Small intestine (tissue), 7 donors: ENCODE measurements at regions not wholly inside any gene's neighbourhood (a gene's known extent, or its start where the extent isn't known, plus 50 kb on each side); places are given as distances from the start of the nearest gene placed in this dataset.

ENCODE experiments used
- DNase-seq, 2 donors: peaks; one replicate each; pipeline versions ENCODE4 v3.0.0 to v3.0.0-alpha.2; 2013
- FAIRE-seq: peaks from 2 replicates; lab custom pipeline; 2012; peaks lifted over from hg19 to GRCh38; lab: Jason Lieb, UNC
- H3K27ac ChIP-seq, 3 donors: one replicate each; pipeline ENCODE4 v1.5.1; 2013; ENCODE audit warnings: low read length in 2 of 3, mild to moderate bottlenecking in 2 of 3, control low read depth in 1 of 3, inconsistent platforms in 1 of 3, low read depth in 1 of 3, moderate library complexity in 1 of 3
- H3K27me3 ChIP-seq, 3 donors: one replicate each; pipeline ENCODE4 v1.6.1; 2013; ENCODE audit warnings: low read length in 3 of 3, inconsistent platforms in 1 of 3; ENCODE audit not compliant: control insufficient read depth in 3 of 3, insufficient read depth in 3 of 3
- H3K36me3 ChIP-seq, 3 donors: one replicate each; pipeline ENCODE4 v1.6.1; 2013; ENCODE audit warnings: low read length in 3 of 3, inconsistent platforms in 1 of 3, low read depth in 1 of 3, mild to moderate bottlenecking in 1 of 3, moderate library complexity in 1 of 3; ENCODE audit not compliant: control insufficient read depth in 3 of 3, insufficient read depth in 2 of 3
- H3K4me1 ChIP-seq, 3 donors: one replicate each; pipeline ENCODE4 v1.6.1; 2013; ENCODE audit warnings: low read length in 2 of 3, inconsistent platforms in 1 of 3, low read depth in 1 of 3, mild to moderate bottlenecking in 1 of 3, moderate library complexity in 1 of 3; ENCODE audit not compliant: control insufficient read depth in 3 of 3, insufficient read depth in 2 of 3
- H3K4me3 ChIP-seq, 3 donors: one replicate each; pipeline ENCODE4 v1.5.1; 2013; ENCODE audit warnings: low read length in 3 of 3, control low read depth in 1 of 3, inconsistent platforms in 1 of 3, low read depth in 1 of 3, mild to moderate bottlenecking in 1 of 3, moderate library complexity in 1 of 3
- H3K9me3 ChIP-seq, 2 donors: one replicate each; pipeline ENCODE4 v1.6.1; 2013; ENCODE audit warnings: low read depth in 1 of 2, low read length in 1 of 2; ENCODE audit not compliant: control insufficient read depth in 2 of 2, insufficient read depth in 1 of 2
- WGBS, 3 donors: extraction: QIAGEN DNeasy Blood & Tissue Kit; methylation state at CpG; one replicate each; pipeline ENCODE4 v1.1.7; 2013; 5-methylcytosine and 5-hydroxymethylcytosine counted together
- donor health status: healthy with polysubstance abuse.
- donor health status: control.
- donor health status: control.
- donor health status: Bipolar disorder and iron deficiency.
- donor health status: healthy.

GRCh38 chr16:85213926-85214675, 101.8 kb upstream of the CIBAR2 start:
- H3K27me3 ChIP-seq = no peaks in the 10 kb centered on the region
- WGBS, 3 donors = 85 to 91% (median 91%) methylated on average over 24 to 28 of the region's 28 CpGs
- peak overlapping the region in 1 of 3 donors; percentile 24 for H3K27ac ChIP-seq
- peaks cover 0 to 61% (median 0%) of the 10 kb centered on the region in 3 donors for H3K36me3 ChIP-seq
- FAIRE-seq = no peak
- DNase-seq = no peak
- no peak overlapping the region for H3K4me3 ChIP-seq
- H3K9me3 ChIP-seq = peaks cover 0 to 7% of the 10 kb centered on the region in 2 donors
- H3K4me1 ChIP-seq = peaks cover 0 to 44% (median 0%) of the 10 kb centered on the region in 3 donors

DNA sequence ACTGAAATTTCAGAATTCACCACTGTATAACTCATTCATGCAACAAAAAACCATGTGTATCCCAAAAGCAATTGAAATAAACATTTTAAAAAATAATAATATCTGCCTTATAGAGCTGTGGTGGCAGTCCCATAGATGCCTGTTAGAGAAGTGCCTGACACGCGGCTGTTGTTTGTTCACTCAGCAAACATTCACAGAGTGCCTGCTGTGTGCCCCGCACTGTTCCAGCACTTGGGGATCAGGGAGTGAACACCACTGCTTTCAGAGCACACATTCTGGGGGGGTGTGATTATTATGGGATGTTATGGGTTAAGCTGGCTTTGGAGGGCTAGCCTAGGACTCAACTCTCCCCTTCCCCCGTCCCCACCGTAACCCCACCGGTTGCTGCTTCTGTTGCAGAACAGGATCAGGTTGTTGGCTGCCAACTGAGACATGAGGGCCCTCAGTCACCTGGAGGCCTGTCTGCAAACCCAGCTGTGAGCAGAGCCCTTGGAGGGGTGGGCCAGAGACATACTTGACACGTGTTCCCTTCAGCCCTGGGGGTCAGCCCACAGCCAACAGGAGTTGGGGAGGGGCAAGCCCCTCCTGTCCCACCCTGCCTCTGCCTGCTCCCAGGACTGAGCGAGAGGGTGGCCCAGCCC, 103.3 kb upstream of the CIBAR2 start:
- H3K36me3 ChIP-seq = peaks cover 0 to 67% (median 0%) of the 10 kb centered on the region in 3 donors
- FAIRE-seq (no peak), DNase-seq (no peak)
- 77 to 87% (median 85%) methylated on average over 8 of the region's 8 CpGs for WGBS, 3 donors
- H3K4me1 ChIP-seq = peaks cover 2 to 47% (median 6%) of the 10 kb centered on the region in 3 donors
- H3K9me3 ChIP-seq = peaks cover 0 to 5% of the 10 kb centered on the region in 2 donors
- H3K4me3 ChIP-seq = no peak overlapping the region
- H3K27me3 ChIP-seq = no peaks in the 10 kb centered on the region
- H3K27ac ChIP-seq = no peak overlapping the region

DNA sequence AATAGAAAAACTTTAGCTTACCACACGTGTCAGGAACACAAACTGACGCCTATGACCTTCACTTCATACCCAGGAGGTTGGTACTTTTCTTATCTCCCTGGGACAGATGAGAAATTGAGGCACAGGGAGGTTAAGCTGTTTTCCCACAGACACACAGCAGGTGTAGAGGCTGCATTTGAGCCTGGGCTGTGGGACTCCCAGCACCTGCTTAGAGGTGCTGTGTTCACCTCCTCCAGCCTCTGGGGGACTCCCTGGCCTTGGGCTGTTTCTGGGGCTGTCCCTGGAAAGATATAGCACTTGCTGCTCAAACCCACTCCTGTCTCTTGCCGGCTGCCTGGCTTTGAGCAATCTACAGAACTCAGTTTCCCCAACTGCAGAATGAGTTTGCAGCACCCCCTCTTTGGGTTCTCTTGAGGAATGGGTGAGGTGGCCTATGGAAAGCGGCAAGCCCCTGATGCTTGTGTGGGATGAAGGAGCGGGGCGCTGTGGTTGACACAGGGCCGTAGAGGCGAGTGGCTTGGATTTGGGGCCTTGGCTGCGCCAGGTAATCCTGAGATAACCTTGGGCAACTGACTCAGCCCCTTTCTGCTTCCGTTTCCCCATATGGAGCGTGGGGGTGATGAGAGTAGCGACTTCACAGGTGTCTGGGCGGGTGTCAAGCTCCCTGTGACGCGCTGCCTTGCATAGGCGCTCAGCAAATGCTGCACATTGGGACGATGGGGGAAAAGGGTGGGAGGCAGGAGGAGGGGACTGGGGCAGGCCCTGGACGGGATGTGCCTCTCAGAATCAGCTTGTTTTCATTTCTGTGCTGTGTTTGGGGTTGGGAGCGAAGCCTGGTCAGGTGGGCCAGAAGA, 104.5 kb upstream of the CIBAR2 start:
- 83 to 88% (median 84%) methylated on average over 19 of the region's 19 CpGs for WGBS, 3 donors
- Histone ChIP-seq H3K27me3 (no peaks in the 10 kb centered on the region), H3K36me3 (peaks cover 0 to 65% (median 0%) of the 10 kb centered on the region in 3 donors), H3K4me1 (peaks cover 2 to 45% (median 10%) of the 10 kb centered on the region in 3 donors), H3K9me3 (peaks cover 0 to 5% of the 10 kb centered on the region in 2 donors), H3K27ac (no peak overlapping the region), H3K4me3 (no peak overlapping the region)
- no peak for FAIRE-seq
- DNase-seq = no peak

GRCh38 chr16:85220125-85220839, 108.0 kb upstream of the CIBAR2 start:
- DNase-seq (peak in 1 of 2 donors; percentile 45), FAIRE-seq (no peak)
- Histone ChIP-seq H3K4me3 (peak overlapping the region in 1 of 3 donors; percentile 12), H3K9me3 (peaks cover 0 to 1% of the 10 kb centered on the region in 2 donors), H3K27ac (peak overlapping the region in 2 of 3 donors; percentile 56 to 58), H3K27me3 (no peaks in the 10 kb centered on the region), H3K4me1 (peaks cover 2 to 24% (median 10%) of the 10 kb centered on the region in 3 donors), H3K36me3 (peaks cover 0 to 65% (median 0%) of the 10 kb centered on the region in 3 donors)
- WGBS, 3 donors = 10 to 26% (median 25%) methylated on average over 31 of the region's 31 CpGs

- FAIRE-seq (no peak), DNase-seq (no peak)
- Histone ChIP-seq H3K4me3 (no peak overlapping the region), H3K4me1 (peaks cover 2 to 19% (median 10%) of the 10 kb centered on the region in 3 donors), H3K36me3 (peaks cover 0 to 67% (median 0%) of the 10 kb centered on the region in 3 donors), H3K27ac (no peak overlapping the region), H3K27me3 (no peaks in the 10 kb centered on the region), H3K9me3 (peaks cover 0 to 8% of the 10 kb centered on the region in 2 donors)
- WGBS, 3 donors = 72 to 78% (median 76%) methylated on average over 22 to 27 of the region's 27 CpGs
These were observed 108.9 kb upstream of the CIBAR2 start for GRCh38 chr16:85220964-85221731.

GRCh38 chr16:85221771-85222154, 109.5 kb upstream of the CIBAR2 start:
- Histone ChIP-seq H3K4me1 (peaks cover 2 to 19% (median 10%) of the 10 kb centered on the region in 3 donors), H3K27me3 (no peaks in the 10 kb centered on the region), H3K9me3 (peaks cover 0 to 8% of the 10 kb centered on the region in 2 donors), H3K4me3 (no peak overlapping the region), H3K36me3 (peaks cover 0 to 67% (median 0%) of the 10 kb centered on the region in 3 donors), H3K27ac (no peak overlapping the region)
- 47 to 71% (median 50%) methylated on average over 9 to 12 of the region's 12 CpGs for WGBS, 3 donors
- FAIRE-seq = no peak
- no peak for DNase-seq

DNA sequence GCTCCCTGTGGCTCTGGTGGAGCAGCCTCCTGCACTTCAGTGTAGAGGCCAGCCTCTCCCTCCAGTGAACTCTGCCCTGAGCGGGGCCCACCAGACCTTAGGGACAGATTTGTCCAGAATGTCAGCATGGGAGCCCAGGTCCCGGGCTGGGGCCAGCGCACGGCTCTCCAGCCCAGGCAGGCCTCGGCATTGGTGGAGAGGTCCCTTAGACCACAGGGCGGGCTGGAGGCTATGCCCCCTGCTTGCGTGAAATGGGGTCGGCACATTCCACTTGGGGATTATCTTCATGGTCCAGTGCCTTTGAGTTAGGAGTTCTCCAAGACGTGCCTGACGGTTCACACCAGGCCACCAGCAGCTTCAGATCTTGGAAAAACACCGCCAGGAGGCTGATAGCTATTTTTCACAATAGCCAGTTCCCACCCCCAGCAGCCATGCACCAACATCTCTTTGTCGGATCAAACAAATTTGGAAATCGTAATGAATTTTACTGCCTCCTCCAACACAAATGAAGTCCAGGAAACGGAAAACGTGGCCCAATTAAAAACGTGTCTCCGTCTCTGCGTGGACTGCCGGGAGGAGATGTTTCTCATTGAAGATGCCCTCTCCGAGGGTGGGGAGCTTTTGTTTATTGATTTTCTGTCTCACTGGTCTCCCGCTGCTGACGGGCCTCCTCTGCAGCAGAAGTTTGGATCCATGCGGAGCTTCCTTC, 110.0 kb upstream of the CIBAR2 start:
- H3K9me3 ChIP-seq = peaks cover 0 to 8% of the 10 kb centered on the region in 2 donors
- H3K27me3 ChIP-seq = no peaks in the 10 kb centered on the region
- WGBS, 3 donors = 77 to 82% (median 78%) methylated on average over 23 of the region's 23 CpGs
- FAIRE-seq (no peak), DNase-seq (no peak)
- H3K36me3 ChIP-seq = peaks cover 0 to 65% (median 0%) of the 10 kb centered on the region in 3 donors
- no peak overlapping the region for H3K27ac ChIP-seq
- peaks cover 2 to 19% (median 10%) of the 10 kb centered on the region in 3 donors for H3K4me1 ChIP-seq
- H3K4me3 ChIP-seq = no peak overlapping the region
